Right ventricle myocardium superior (tissue), 1 donor: ENCODE measurements at regions not wholly inside any gene's neighbourhood (a gene's known extent, or its start where the extent isn't known, plus 50 kb on each side); places are given as distances from the start of the nearest gene placed in this dataset.
"Not testable (repeated sequence)": the region's sequence is repeated elsewhere in the genome, so short reads cannot be mapped to it uniquely, and the experiment has no call there.

Experiments used
- ATAC-seq: fragments of 200-7000 bp; cut with Tn5 transposase; one replicate; pipeline ENCODE4 v1.9.1; 2020; ENCODE audit warnings: mild to moderate bottlenecking; ENCODE audit not compliant: poor library complexity
- DNase-seq: peaks from one replicate; pipeline ENCODE4 v3.0.0-alpha.2; 2020
- intact Hi-C: fragments of 100-400 bp; cut with DNase I; formaldehyde crosslinking; loops from one replicate; pipeline ENCODE4 v1.11.2; 2022
- donor health status: DM: no; HTN: yes; CAD: no; lungs with severe emphysema.

DNA sequence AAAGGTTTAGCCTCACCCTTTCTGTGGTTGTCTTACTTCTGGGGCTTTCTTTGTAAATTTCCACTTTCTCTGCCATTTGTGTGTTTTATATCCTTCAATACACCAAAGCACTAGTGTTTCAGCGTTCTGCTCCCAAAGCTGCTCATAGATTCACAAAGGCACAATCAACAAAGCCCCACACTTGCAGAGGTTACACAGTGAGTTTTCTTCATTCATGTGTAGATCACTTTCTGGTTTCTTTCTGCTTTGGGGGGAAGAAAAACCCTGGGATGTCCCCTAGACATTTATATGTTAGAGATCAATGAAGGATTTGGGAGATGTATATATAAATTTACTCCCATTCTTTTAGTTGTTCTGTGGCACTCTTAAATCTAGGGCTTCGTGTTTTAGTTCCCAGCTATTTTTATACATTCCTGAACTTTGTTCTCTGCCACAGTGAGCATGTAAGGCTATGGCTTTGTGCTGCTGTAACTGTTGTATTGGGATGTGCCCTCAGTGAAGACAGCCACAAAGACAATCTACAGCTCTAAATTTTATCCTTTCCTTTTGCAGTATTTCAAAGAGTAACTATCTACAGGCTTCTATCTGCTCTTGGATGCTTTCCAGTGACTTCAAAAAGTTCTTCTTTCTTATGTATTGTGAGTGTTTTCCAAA is 636.5 kb downstream of the ZBBX start:
- intact Hi-C loops = no loop called here
- DNase-seq (no peak), ATAC-seq (no peak)

DNA sequence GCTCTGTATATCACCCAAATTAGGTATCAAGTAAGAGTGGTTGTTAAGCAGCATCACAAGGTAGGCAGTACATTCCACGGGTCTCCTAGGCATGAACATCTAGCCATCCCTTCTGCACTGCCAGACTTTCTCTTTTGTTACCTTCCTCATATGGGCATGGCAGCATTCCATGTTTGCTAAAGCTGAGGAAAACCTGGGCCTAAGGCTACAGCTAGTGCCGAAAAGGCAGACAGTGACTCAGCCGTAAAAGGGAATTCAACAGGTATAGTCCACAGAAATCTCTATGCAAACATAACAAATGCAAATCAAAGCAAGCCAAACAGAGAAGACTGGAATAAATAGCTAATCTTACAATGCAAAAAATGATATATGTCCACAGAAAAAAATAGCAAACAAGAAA is 645.4 kb downstream of the ZBBX start:
- no peak for DNase-seq
- ATAC-seq = no peak
- intact Hi-C loops = no loop called here

DNA sequence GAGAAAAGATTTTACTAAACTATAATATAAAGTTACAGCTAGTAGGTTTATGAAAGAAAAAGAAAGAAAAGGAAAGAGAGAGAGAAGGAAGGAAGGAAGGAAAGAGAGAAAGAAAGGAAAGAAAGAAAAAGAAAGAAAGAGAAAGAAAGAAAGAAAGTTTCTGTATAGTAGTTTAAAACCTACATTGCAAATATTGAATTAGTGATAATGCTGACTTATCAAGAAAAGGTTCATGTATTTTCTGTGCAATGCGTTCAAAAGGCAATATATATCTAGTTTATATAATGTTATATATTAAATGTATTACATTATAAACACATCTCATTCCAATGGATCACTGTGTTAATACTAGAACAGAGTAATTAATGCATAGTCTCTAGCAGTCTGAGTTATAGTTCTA is 648.4 kb downstream of the ZBBX start:
- no peak for ATAC-seq

DNA sequence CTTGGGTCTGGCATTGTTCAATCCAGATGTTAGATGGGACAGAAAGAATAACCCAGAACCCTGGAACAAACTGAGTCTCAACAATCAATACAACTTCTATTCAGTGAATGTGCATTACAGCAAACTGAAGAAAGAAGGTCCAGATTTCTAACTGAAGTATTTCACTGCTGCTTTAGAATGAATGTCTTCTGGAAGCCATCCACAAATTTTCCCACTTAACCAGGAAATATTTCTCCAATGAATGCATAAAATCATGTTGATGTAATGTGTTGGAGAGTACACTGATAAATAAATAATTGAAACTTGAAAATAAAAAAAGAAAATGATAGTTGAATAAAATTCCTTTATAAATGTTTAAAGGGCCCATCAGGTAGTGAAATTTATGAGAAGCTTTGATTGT is 658.6 kb downstream of the ZBBX start:
- intact Hi-C loops = no loop called here
- ATAC-seq (no peak), DNase-seq (no peak)

More for the DNA sequence above, 648.4 kb downstream of the ZBBX start:
- DNase-seq = no peak
- intact Hi-C loops = no loop called here

DNA sequence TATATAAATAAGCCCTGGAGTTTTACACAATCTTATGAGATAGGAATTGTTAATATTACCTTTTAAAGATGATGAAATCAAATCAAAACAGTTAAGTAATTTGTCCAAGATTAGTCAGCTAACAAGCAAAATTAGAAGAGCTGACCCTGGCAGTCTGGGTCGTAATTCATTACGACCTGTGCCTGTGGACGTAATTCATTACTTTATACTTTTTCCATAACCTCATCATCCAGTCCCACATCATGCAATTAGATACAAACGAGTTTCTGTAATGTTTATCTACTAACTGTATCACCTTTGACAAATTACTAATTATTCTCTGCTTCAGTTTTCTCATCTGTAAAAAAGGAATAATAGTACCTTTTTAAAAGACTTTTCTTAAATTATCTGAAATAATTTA is 665.9 kb downstream of the ZBBX start:
- intact Hi-C loops = no loop called here
- DNase-seq (no peak), ATAC-seq (no peak)

DNA sequence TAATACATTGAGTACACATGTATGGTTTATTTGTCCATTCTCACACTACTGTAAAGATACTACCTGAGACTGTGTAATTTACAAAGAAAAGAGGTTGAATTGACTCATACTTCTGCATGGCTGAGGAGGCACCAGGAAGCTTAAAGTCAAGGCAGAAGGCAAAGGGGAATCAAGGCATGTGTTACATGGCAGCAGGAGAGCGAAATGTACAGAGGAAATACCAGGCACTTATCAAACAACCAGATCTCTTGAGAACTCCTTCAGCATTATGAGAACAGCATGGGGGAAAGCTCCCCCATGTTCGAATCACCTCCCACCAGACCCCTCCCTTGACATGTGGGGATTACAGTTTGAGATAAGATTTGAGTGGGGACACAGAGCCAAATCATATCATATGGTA is 666.3 kb downstream of the ZBBX start:
- DNase-seq = no peak
- intact Hi-C loops = no loop called here
- ATAC-seq = no peak

DNA sequence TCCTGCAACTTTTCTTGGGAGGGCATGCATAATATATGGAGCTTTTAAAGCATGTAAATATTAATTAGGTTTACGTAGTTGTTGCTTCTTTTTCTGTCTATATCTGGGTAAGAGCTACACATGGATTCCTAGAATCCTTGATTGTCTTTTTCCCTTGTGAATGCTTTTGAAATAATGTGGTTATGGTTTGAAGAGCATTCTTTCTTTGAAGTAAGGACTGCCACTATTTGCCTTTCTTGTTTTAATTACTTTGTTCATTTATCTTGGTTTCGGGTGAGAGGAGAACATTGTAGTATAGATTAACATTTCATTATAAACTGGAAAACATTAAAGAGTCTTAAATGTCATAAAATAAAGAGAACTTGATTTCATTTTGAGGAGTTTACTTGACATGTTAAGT is 674.0 kb downstream of the ZBBX start:
- DNase-seq = no peak
- intact Hi-C loops = no loop called here
- ATAC-seq = no peak

DNA sequence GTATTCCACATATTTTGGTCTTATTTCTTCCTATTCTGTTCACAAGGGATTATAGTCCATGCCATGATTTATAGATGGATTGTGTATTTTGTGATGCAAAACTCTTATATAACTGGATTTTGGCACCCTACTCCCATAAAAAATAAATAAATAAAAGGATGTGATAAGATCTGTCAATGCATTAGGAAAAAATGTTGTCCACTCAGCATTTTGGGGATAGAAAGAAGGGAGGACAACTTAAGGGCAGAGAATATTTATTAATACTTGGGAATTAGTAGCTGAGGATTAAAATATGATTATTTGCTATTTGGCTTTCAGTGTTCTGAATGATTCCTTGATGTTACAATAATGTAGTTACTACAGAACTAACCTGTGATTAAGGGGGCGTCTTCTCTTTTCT is 682.6 kb downstream of the ZBBX start:
- DNase-seq (no peak), ATAC-seq (no peak)
- intact Hi-C loops = no loop called here

DNA sequence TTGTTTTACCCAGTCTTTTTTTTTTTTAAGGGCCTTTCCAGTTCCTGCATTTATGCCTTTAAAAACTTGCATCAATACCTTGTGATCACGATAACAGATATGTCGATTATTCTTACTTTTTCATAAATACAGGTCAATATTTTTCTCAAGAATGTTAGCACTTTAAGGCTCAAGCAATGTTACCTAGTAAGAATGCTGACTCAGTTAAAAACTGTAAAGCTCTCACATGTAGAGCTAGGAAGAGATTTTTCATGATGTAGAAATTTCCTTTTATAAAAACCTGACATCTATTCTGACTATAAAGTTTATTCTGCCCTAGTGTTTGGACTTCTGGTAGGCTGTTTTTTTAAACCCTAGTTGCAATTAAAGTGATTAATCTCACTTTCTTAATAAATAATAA is 684.0 kb downstream of the ZBBX start:
- intact Hi-C loops = no loop called here
- DNase-seq (no peak), ATAC-seq (no peak)

DNA sequence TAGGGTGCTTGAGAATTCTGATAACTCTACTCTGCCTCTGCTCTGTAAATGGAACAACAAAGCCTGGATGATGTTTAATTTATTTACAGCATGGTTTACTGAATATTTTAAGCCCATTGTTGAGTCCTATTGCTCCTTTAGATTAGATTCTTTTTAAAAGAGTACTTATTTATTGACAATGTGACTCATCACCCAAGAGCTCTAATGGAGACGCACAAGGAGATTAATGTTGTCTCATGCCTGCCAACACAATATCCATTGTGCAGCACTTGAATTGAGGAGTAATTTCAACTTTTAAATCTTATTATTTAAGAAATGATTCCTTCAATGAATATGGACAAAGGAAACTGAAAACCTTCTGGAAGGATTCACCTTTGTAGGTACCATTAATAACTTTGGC is 691.4 kb downstream of the ZBBX start:
- DNase-seq (no peak), ATAC-seq (no peak)
- intact Hi-C loops = no loop called here

DNA sequence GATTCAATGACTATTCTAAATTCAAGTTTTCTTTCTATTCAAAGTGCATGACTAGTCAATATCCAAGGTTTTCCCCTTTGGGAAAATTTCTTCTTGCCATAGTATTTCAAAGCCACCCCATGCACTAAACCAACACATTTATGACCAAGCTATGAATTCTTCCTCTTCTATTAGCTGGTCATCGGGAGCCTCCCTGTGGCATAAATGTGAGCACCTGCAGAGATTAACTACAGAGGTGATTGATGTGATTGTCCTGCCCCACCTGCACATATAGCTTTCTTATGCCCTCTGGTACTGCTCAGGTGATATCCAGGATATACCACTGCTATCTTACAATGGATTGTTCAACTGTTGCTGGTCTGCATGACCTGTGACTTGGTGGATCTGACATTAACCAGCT is 694.9 kb downstream of the ZBBX start:
- intact Hi-C loops = no loop called here
- ATAC-seq = no peak
- DNase-seq = no peak

DNA sequence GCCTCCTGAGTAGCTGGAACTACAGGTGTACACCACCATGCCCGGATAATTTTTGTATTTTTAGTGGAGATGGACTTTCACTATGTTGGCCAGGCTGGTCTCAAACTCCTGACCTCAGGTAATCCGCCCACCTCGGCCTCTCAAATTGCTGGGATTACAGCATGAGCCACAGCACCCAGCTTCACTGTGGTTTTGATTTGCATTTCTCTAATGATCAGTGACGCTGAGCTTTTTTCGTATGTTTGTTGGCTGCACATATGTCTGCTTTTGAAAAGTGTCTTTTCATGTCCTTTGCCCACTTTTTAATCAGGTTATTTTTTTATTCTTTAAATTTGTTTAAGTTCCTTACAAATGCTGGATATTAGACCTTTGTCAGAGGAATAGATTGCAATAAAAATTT is 696.0 kb downstream of the ZBBX start:
- DNase-seq, intact Hi-C loops, ATAC-seq: not testable (repeated sequence)

DNA sequence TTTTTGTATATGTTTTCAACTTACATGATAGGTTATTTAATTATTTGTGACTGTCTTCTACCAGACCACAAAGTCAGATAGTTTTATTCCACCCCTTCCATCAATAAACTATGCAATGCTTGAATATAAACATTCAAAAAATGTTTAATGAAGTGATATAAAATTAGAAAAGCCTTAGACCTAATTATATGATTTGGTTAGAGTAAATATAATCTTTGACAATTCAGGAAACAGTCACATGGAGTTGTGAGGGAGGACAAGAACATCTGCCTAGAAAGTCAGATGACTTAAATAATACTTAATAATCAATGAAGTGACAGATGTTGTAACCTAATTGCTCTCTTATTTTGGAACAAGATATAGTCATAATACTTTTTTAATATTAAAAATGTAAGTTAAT is 710.3 kb downstream of the ZBBX start:
- ATAC-seq (no peak), DNase-seq (no peak)
- intact Hi-C loops = no loop called here

DNA sequence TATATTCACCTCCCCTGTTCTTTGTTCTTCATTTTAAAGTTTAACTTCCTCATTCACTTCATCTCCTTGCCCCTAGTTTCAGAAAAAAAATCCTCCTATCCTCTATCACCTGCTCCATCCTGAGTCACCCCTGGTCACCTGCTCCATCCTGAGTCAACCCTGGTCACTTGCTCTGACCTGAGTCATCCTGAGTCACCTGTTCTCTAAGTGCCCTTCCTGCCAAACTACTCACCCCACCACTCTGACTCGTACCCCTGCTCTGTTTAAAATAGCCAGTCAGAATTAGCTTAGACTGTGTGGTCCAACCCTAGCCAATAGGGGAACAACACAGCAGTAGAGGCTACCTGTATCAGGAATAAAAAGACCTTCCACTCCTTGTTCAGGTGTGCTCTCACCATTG is 716.9 kb downstream of the ZBBX start:
- intact Hi-C loops = no loop called here
- ATAC-seq (no peak), DNase-seq (no peak)

DNA sequence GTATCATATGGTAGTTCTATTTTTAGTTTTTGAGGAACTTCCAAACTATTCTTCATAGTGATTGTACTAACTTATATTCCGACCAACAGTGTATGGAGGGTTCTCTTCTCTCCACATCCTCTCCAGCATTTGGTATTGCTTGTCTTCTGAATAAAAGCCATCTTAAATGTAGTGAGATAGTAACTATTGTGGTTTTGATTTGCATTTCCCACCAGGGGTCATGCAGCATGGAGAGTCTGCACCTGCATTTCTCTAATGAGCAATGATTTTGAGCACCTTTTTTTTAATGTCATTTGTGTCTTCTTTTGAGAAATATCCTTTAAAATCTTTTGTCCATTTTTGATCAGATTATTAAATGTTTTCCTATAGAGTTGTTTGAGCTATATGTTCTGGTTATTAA is 718.5 kb downstream of the ZBBX start:
- no peak for ATAC-seq
- intact Hi-C loops = no loop called here
- DNase-seq = no peak

DNA sequence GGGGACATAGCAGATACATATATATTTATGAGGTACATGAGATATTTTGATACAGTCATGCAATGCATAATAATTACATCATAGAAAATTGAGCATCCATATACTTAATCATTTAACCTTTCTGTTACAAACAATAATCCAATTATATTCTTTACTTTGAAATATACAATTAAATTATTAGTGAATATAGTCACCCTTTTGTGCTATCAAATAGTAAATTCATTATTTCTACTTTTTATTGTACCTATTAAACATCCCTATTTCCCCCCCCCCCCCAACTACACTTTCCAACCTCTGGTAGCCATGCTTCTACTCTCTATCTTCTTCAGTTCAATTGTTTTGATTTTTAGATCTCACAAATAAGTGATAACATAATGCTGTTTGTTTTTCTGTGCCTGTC is 719.1 kb downstream of the ZBBX start:
- ATAC-seq (no peak), DNase-seq (no peak)
- intact Hi-C loops = no loop called here

DNA sequence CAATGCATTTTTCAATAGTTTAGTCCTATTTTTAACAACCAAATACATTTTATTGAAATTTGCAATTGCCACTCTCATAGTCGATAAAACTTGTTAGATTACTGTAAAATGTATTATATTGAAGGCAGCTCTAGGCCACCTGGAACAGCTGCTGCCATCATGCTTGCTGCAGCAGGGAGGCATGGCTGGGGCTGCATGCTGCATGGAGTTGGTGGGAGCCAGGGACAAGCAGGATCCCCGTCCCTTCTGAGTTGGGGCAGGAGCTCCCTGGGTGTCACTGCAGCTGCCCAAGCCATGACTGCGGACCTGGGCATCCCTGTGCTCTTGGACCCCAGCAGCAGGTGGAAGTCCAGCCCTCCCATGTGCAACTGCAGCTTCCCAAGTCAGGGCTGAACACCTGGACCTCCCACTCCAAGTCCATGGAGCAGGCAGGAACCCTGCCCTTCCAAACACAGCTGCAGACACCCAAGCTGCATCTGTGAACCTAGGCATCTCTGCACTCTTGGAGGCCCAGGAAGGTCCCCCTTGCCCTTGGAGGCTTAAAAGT is 742.0 kb downstream of the ZBBX start:
- no peak for DNase-seq
- intact Hi-C loops = no loop called here
- ATAC-seq = no peak

DNA sequence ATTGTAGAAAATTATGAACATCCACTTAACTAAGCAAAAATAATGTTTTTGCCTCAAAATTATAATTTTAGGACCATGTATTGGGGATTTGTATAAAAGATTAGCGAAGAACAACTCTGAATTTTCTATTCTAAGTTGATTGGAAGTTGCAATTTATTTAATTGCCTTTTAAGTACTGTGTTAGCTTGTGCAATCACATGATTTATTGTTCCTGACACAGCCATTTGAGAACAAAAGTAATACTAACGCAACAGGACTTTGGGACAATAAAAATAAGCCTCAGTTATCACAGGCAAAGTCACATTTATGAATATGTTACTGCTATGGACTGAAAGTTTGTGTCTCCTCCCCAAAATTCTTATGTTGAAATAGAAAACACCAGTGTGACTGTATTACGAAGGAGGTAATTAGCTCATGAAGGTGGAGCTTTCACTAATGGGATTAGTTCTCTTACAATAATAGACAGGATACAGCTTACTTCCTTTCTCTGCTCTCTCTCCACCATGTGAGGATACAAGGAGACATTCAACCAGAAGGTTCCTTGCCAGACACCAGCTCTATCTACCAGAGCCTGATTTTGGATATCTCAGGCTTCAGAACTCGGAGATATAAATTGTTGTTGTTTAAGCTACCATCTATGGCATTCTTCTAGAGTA is 745.9 kb downstream of the ZBBX start:
- intact Hi-C loops = no loop called here
- ATAC-seq (no peak), DNase-seq (no peak)

DNA sequence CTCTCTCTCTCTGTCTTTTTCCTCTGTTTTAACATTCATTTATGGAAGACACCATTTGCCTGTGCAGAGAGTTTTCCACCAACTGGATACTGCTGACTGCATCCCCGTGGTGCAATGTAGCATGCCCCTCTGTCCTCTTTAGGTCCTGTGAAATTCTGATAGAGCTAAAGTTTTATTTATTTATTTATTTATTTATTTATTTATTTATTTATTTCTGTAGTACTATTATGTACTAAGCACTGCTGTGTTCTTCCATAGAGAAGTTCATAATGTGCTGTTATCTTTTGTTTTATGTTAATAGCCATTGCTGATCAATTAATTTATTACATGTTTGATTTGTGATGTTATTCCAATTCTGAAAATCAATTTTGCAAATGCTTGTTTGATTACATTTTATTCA is 749.9 kb downstream of the ZBBX start:
- ATAC-seq (no peak), DNase-seq (no peak)
- intact Hi-C loops = no loop called here

DNA sequence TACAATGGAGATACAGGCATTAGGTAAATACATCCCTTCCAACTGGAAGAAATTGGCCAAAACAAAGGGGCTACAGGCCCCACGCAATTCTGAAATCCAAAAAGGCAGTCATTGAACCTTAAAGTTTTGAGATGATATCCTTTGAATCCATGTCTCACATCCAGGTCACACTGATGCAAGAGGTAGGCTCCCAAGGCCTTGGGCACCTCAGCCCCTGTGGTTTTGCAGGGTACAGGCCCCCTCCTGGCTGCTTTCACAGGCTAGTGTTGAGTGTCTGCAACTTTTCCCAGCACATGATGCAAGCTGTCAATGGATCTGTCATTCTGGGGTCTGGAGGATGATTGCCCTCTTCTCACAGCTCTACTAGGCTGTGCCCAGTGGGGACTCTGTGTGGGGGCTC is 766.7 kb downstream of the ZBBX start:
- ATAC-seq (no peak), DNase-seq (no peak)
- intact Hi-C loops = no loop called here

DNA sequence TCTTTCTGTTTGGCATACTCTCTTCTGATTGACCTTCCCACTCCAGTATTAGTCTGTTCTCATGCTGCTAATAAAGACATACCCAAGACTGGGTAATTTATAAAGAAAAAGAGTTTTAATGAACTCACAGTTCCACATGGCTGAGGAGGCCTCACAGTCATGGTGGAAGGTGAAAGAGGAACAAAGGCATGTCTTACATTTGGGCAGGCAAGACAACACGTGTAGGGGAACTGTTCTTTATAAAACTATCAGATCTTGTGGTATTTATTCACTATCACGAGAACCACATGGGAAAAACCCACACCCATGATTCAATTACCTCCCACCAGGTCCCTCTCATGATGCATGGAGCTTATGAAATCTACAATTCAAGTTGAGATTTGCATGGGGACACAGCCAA is 767.3 kb downstream of the ZBBX start:
- ATAC-seq, intact Hi-C loops, DNase-seq: not testable (repeated sequence)
